ENCODE measurements at regions not wholly inside any gene's neighbourhood (a gene's known extent, or its start where the extent isn't known, plus 50 kb on each side); places are given as distances from the start of the nearest gene placed in this dataset.

DNA sequence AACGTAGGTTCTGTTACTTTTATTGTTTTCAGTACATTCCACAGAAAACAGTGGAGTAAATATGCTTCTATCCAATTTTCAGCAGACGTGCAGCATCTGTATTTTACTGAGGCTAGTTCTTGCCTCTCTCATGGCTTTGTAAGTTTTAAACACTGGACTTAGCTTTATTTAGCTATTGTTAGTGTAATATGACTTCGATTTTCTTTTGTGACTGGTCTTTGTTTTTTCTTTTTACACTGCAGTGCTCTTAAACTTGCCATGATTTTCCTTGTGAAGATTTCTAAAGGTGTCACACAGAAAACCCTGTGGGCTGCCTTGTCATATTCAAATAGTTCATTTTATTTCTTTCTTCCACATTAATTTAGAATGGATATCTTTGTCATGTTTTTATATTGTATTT, 1234.9 kb upstream of the CITED2 start:
- no peak for DNase-seq

DNA sequence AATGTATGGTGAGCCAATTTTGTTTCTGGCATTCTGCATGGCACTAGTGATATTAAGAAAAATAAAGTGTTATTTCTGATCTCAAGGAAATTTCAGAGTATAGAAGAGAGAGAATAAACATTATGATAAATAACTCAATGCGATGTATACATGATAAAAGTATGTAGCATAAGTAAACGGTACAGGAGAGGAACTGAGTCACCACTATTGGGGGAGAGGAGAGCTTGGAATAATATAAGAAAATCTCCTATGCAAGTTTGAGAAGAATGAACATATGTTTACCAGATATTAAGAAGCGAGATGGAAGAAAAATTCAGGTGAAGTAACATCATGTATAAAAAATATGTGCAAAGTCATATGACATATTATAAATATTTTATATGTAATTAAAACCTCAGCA, 1230.3 kb upstream of the CITED2 start:
- no peak for DNase-seq

DNA sequence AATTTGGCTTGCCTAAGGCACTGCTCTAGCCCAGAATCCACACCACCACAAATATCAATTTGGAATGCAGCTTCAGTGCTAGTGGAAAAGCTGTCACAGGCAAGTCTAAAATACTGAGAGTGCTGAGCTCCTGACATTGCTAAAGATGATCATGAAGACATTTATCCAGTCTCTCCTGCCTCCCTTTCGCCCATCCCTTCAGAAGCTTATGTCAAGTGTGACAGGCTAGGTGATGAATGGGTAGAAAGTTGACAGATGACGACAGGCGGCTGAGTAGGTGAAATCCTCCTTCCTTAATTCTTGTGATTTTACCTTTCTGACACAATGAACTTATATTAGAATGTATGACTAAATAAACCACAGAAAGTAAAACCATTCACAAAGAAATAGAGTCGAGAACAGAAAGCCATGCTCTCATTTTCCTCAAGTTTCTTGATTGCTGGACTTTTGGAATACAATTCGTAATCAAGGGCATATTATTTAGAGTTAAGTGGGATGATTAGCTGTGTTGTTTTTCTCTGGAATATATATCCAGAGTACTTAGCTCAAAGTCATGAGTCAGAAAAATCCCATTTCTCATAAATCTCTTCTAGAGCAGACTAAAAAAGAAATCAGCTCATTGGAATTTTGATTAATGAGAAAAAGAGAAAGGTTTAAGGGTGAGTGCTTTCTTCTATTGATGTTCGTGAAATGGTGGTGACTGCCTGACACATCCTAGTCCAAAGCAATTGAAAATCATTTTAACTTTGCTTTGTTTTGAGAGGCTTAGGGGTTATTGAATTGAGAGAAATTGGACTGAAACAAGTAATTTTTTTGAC, 1228.2 kb upstream of the CITED2 start:
- no peak for DNase-seq

DNA sequence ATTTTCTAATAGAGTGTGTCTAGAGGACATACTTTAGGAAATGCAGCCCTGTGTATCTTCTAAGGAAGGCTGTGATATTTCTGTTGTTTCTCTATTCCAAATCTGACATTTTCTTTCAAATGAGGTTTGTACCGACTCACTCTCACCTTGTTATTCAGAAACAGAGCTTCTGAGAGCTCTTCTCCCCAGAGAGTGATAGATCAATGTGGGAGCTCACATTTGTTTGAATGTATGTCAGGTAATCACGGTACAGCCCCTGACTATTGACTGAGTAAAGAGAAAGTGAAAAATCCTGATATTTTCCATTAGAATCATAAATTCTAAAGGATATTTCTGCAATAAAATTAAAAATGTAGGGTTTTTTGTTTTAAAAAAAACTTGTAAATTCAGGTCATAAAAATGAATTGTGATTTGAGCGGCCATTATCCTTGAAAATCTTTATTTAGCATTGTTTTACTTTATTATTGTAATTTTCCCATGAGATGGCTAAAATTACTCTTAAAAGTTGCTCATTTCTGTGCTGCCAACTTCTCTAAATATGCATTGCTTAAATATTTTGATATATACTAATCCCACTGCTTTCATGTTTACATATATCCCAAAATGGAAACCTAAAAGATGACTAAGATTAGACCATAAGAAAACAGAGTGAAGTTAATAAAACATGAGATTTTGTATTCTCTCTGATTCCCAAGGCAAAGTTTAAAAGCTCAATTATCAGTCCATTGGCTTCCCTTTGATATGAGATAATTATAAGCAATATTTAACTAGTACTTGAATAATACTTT, 1226.8 kb upstream of the CITED2 start:
- no peak for DNase-seq

DNA sequence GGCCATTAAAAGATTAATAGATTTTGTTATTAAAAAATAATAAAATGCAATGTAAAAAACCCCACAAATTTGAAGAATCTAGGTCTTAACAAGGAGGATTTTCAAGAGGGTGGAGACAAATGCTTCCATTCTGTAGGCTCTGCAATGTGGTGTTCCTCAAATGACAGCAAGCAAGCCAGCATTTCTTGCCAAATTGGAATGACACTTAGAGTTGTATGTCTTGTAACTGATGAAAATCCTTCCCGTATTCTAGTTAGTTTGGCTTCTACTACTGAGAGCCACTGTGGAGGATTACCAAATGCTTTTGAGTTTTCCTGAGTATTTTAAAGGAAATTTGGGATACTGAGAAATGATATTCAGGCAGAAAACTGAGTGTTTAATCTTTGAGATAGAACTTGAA, 1225.5 kb upstream of the CITED2 start:
- no peak for DNase-seq

DNA sequence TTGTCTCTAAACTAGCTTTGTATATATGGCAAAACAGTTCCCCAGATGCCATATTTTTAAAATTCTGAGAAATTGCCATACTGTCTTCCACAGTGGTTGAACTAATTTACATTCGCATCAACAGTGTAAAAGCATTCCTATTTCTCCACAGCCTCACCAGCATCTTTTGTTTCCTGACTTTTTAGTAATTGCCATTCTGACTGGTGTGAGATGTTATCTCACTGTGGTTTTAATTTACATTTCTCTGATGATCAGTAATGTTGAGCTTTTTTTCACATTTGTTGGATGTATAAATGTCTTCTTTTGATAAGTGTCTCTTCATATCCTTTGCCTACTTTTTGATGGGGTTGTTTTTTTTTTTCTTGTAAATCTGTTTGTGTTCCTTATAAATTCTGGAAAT, 1222.7 kb upstream of the CITED2 start:
- DNase-seq, result no peak

DNA sequence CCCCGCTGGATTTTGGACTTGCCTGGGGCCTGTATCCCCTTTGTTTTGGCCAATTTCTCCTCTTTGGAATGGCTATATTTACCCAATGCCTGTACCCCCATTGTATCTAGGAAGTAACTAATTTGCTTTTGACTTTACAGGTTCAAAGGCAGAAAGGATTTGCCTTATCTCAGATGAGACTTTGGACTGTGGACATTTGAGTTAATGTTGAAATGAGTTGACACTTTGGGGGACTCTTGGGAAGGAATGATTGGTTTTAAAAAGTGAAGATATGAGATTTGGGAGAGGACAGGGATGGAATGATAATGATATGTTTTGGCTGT, 1220.3 kb upstream of the CITED2 start:
- no peak for DNase-seq

DNA sequence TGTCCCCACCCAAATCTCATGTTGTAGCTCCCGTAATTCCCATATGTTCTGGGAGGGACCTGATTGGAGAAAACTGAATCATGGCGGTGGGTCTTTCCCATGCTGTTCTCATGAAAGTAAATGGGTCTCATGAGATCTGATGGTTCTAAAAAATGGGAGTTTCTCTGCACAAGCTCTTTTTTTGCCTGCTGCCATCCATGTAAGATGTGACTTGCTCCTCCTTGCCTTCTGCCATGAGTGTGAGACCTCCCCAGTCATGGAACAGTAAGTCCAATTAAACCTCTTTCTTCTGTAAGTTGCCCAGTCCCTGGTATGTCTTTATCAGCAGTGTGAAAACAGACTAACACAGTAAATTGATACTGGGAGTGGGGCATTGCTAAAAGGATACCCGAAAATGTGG, 1218.4 kb upstream of the CITED2 start:
- no peak for DNase-seq

DNA sequence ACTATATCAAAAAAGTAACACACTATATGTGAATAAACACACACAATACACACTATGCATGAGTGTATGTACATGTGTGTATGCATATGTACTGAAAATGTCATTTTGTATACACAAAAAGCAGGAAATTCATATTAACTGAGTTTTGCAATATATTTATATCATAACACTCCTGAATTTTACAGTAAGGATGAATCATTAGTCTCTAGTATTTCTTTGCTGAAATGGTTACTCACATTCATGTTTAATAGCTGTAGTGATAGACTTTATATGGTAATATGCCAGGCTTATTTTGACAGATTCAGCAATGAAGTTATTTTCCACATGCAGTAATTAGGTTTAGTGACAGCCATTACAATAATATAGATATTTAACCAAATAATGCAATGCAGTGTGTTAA, 1216.2 kb upstream of the CITED2 start:
- no peak for DNase-seq

DNA sequence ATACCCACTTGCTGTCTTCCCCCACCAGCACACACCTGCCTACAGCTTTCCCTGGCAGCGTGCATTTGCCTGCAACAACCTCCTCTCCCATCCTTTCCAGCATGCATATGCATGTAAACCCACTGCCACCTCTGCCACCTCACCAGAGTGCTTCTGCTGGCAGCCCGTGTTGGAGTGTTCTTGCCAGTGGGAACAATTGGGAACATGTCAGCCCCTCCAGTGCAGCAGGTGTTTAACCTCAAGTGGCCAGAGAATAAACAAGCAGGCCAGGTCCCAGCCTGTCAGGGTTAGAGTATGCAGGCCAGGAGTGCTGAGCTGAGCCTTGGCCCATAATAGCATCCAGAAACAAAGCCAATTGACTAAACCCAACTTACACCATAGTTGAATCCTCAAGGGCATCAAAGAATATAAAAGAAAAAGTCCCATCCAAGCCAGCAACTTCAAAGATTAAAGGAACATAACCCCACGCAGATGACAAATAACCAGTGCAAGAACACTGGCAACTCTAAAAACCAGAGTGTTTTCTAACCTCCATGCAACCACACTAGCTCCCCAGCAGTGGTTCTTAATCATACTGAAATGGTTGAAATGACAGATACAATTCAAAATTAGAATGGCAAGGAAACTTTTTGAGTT, 1212.1 kb upstream of the CITED2 start:
- DNase-seq, result no peak

DNA sequence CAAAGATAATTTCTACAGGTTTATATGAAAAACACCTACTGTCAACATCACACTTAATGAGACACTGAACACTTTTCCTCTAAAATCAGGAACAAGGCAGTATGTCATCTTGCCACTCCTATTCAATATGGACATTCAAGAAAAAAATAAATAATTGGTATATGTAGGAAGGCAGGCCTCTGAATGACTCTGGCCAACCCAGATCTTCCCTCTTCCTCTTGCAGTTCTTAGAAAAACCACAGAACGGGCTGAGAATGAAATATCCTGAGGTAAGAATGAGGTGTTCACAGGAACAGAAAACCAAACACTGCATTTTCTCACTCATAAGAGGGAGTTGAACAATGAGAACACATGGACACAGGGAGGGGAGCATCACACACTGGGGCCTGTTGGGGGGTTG, 1207.2 kb upstream of the CITED2 start:
- no peak for DNase-seq

DNA sequence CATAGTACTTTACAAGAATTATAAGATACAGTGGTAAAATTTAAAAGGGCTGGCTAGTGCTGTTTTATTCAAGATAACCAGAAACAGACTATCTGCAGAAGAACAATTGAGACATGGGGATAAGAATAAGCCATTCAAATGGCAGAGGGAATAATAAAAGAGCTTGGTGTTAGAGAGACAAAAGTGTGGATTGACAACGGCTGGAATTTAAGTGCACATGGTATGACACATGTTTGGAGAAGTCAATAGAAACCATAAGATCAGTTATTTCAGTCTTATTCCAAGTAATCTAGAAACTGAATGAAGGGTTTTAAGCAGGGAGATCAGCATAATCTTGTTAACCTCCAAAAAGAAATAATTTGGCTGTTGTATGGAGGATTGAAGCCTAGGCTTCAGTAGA, 1205.5 kb upstream of the CITED2 start:
- no peak for DNase-seq

DNA sequence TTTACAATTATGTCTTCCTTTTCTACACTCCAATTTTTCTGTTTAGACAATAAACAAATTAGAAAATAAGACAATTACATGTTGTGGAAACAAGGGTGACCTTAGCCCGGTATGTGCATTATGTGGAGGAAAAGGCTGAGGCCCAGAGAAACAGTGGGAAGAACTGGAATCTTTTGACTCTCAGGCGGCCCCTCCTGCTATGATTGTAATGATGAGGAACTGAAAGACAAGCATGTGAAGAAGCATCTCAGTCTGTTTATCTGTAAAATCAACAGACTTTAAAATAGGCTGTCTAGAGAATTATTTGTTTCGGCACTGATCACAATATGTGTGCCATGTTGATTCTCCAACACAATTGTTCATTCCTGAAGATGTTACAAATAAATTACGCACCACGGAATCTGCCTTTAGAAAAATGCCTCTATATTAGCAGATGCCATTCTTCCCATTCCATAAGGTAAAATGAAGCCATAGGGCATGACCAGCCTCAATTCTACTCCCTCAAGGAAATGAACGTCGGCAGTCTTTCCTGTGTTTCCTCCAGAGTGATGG, 1201.6 kb upstream of the CITED2 start:
- DNase-seq, result no peak

DNA sequence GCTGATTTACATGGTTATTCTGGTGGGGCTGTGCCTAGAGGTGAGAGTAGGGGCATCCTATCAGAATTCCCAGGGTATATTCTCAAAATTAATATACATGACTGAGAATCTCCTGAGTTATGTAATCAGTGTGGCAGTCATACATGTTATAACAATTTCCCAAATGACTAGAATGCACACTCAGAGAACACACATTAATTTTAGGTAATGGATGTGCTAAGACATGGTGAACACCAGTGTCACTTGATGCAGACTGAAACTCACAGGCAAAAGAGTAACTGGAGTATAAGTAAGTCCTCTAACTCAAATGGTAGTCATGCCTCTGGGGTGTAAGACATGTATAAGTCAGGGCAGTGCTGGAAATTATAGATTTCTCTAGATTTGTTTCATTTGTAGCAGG, 1198.4 kb upstream of the CITED2 start:
- no peak for DNase-seq

DNA sequence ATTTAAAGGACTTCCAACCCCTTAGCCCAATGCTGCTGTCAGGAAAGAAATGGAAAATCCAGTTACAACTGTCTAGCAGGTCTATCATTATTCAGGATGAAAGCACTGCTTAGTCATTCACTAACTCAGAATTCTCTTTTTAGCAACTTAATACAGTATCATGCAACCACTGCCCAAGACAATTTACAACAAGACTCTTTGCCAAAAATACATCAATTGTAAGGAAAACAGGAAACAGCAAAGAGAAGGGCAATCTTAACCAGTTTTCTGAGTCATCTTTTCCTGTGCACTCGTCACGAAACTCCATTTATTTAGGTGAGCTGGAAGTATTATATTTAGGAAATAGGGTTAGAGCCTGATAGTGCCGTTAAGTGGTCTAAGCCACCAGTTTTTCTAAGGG, 1197.7 kb upstream of the CITED2 start:
- no peak for DNase-seq

DNA sequence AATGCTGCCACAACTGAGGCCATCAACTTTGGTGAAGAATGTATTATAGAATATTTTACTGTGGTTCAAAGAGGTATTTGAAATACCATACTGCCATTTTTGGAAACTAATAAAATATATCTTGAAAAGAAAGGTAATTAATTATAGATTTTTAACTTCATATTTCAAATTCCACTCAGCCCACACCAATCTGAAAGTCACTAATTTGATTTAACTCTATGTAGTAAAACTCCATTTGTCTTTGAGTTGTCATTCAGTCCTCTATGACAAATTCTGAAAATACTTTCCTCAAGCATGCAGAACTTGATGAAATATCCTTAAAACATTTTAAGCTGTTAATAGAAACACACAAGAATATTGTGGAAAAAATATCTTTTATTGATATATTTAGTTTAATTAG, 1196.7 kb upstream of the CITED2 start:
- DNase-seq, result no peak

DNA sequence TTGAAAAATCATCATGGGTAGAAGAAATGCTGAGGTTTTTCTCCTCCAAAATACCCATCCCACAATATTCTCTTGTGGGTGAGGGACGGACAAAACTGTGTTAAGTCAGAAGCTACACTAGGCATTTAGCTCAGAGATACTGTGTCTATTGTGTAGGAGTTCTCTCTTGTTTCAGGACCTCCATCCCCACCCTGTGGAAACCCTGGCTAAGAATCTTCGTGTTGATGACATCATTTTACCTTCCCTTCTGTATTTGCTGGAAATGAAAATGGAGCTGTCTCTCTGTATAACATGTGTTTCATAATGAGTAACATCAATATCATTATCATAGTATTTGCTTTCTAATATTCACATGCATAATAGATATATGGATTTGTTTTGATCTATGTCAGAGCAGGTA, 1193.0 kb upstream of the CITED2 start:
- DNase-seq, result no peak

DNA sequence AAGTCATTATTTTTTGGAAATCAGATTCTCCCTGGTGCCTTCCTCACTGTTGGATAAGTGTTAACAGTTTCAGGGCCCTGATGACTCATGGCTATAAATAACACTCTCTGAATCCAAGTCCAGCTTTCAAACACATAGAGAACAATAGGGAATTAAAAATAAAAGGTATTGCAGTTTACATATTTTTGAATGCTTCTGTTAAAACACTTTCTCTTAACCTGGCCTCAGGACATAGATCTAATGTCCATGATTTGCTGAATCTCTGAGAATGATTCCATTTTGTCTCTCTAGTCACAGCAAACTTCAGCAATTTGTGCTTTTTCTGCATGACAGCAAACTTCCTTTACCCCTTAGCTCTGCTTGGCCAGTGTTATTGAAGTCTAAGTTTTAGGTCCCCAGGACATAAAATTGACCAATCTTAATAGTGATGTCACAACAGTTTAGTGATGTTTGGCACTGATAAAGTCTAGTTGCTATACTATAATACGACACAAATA, 1192.4 kb upstream of the CITED2 start:
- no peak for DNase-seq

DNA sequence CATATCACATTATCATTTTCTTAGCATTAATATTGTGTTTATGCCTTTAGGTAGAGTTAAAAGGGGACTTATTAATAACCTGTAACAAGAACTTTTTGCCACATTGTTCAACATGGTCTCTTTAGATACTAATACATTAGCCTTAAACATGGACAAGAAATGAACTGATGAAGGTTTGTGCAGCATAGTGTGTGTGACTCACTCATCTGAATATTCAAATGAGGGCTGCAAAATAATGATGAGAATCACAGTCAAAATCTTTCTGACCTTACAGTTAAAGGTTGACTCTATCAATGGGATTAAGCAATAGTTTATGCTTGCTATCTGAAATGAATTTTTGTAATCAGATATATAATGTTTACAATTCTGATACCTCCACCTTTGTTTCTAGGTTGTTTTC, 1189.3 kb upstream of the CITED2 start:
- DNase-seq, result no peak

DNA sequence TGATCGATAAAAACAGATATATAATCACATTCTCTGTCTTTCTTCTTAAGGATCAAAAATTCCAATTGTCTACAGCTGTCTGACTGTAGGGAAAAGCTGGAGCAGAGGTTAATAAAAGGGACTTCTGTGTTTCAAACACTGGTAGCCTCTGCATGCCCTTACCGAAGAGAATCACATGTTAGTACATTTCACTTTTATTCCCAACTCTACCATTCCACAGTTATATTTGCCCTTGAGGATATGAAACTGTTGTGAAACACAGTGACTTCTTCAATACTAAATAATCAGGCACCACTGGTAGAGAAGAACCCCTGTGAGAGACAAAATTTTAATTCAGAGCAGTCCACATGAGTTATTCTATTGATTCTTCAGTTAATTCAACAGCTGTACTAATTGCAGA, 1187.3 kb upstream of the CITED2 start:
- no peak for DNase-seq

DNA sequence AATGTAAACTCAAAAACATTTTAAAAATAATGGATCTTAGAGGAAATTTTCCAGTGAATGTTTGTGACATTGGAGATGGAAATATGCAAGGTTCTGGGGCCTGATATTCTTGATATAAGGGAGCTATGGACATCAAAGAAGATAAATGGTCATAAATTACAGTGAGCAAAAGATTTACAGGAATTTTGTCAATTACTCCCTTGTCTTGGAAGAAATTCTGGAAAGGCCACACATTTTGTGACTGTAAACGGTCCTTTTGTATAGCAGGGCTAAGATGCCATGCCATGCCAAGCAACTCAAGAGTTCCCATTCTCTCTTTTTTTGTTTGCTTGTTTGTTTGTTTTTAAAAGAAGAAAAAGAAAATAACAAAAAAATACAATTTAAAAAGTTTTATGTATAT, 1186.2 kb upstream of the CITED2 start:
- no peak for DNase-seq

DNA sequence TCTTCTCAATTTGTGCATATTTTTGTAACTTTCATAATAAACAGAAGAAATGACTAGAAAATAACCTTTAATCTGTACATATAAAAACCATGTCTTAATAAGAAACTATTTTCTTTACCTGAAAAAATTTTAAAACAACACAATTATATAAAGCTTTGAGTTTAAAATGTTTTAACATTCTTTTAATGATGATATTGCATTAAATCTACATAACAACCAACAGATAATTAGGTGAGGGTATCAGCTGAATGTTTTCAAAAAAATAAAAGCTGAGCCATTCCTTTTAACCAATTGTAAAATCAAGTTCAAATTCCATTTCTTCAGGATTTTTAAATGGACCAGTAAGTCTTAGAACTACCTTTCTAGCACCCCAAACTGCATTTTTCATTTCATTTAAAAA, 1185.0 kb upstream of the CITED2 start:
- no peak for DNase-seq

DNA sequence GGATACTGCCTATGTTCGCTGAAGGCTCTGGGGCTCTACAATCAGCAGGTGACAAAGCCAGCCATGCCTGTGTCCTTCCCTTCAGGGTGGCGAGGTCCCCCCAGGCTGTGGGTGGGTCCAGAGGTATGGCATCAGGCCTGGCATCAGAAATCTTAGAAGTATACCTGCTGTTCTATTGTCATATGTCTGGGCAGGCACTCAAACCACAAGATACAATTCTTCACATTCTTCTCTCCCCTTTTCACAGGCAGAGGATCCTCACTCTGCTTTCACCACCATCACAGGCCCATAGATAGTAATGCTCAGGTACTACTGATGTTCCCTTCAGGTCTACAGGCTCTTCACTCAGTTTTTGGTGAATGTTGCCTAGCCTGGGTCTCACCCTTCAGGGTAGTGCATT, 1180.0 kb upstream of the CITED2 start:
- DNase-seq, result no peak

DNA sequence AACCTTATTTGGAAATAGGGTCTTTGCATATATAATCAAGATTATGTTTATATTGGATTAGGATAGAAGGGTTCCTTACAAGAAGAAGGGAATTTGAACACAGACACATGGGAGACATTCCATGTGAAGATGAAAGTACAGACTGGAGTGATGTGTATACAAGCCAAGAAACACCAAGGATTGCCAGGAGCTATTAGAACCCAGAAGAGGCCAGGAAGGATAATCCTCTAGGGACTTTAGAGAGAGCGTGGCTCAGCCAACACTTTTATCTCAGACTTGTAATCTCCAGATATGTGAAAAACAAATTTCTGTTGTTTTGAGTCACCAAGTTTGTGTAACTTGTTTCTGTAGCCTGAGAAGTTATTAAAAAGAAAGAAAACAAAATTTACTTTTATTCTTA, 1173.9 kb upstream of the CITED2 start:
- no peak for DNase-seq
